Sigmoid colon (tissue), 4 donors: ENCODE measurements at regions not wholly inside any gene's neighbourhood (a gene's known extent, or its start where the extent isn't known, plus 50 kb on each side); places are given as distances from the start of the nearest gene placed in this dataset.

ENCODE experiments used
- POLR2AphosphoS5 ChIP-seq, 4 donors: sonication (generic); formaldehyde crosslinking; IDR thresholded peaks; one replicate each; pipeline ENCODE4 v1.6.1; 2017; ENCODE audit warnings: antibody characterized with exemption in 4 of 4
- TF ChIP-seq, protein P1 (sequence below), 4 experiments: fragments of 450-650 bp in 3 of 4; fragments of 200-600 bp in 1 of 4; IDR thresholded peaks; one replicate each; pipeline ENCODE4 v1.5.1; 2016 to 2019; ENCODE audit warnings: antibody characterized with exemption in 4 of 4, mild to moderate bottlenecking in 3 of 4, moderate library complexity in 2 of 4

DNA sequence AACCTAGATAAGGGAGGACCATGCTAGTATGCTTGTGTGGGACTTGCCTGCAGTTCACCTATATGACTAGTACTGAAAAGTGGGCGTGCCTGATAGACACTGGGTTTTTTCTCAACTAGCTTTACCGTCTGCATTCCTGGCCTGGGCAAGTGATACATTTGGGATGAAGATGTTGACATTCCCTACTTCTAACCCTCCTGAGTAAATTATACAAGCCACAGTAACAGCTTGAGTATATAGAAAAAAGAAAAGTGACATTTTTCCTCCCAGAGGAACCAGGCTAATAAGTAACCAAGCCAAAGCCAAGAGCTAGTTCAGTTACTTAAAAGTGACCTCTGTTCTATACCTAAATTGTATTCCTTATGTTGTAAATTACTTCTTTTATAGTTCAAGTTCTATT, 153.8 kb upstream of the CYLC2 start:
- TF ChIP-seq, protein P1, sequence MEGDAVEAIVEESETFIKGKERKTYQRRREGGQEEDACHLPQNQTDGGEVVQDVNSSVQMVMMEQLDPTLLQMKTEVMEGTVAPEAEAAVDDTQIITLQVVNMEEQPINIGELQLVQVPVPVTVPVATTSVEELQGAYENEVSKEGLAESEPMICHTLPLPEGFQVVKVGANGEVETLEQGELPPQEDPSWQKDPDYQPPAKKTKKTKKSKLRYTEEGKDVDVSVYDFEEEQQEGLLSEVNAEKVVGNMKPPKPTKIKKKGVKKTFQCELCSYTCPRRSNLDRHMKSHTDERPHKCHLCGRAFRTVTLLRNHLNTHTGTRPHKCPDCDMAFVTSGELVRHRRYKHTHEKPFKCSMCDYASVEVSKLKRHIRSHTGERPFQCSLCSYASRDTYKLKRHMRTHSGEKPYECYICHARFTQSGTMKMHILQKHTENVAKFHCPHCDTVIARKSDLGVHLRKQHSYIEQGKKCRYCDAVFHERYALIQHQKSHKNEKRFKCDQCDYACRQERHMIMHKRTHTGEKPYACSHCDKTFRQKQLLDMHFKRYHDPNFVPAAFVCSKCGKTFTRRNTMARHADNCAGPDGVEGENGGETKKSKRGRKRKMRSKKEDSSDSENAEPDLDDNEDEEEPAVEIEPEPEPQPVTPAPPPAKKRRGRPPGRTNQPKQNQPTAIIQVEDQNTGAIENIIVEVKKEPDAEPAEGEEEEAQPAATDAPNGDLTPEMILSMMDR (IDR thresholded peaks at IDR 0.05), result no peak
- no peak for TF ChIP-seq POLR2AphosphoS5 (IDR thresholded peaks at IDR 0.05)
